DOHH2 (cell line): ENCODE measurements at regions not wholly inside any gene's neighbourhood (a gene's known extent, or its start where the extent isn't known, plus 50 kb on each side); places are given as distances from the start of the nearest gene placed in this dataset.
"Not testable (repeated sequence)": the region's sequence is repeated elsewhere in the genome, so short reads cannot be mapped to it uniquely, and the experiment has no call there.

ENCODE experiments used
- H3F3A ChIP-seq: fragments of 200-600 bp; sonication (generic), shearing (Covaris generic); 2 replicates; pipeline ENCODE4 v1.6.0; 2016; ENCODE audit warnings: antibody characterized with exemption, mild to moderate bottlenecking; ENCODE audit not compliant: control insufficient read depth, insufficient read depth
- H3K27ac ChIP-seq: fragments of 200-600 bp; sonication (generic); 2 replicates; pipeline ENCODE4 v1.5.1; 2014; ENCODE audit warnings: low read depth, mild to moderate bottlenecking, low read length, moderate library complexity
- H3K27me3 ChIP-seq: fragments of 200-600 bp; sonication (generic); 2 replicates; pipeline ENCODE4 v1.6.1; 2014; ENCODE audit warnings: mild to moderate bottlenecking, low read length, mixed read lengths; ENCODE audit not compliant: control insufficient read depth
- H3K36me3 ChIP-seq: fragments of 200-600 bp; sonication (generic); 2 replicates; pipeline ENCODE4 v1.6.1; 2014; ENCODE audit warnings: mild to moderate bottlenecking, low read length, moderate library complexity, mixed read lengths; ENCODE audit not compliant: control insufficient read depth
- H3K4me1 ChIP-seq: fragments of 200-600 bp; sonication (generic); 2 replicates; pipeline ENCODE4 v1.6.1; 2014; ENCODE audit warnings: mild to moderate bottlenecking, low read length, mixed read lengths; ENCODE audit not compliant: control insufficient read depth
- H3K4me2 ChIP-seq: fragments of 200-600 bp; sonication (generic); 2 replicates; pipeline ENCODE4 v1.6.0; 2014; ENCODE audit warnings: mild to moderate bottlenecking, low read length, moderate library complexity
- H3K4me3 ChIP-seq: fragments of 200-600 bp; sonication (generic); 2 replicates; pipeline ENCODE4 v1.5.1; 2014; ENCODE audit warnings: mild to moderate bottlenecking, low read length, mixed read lengths
- H3K79me2 ChIP-seq: fragments of 200-600 bp; sonication (generic); 2 replicates; pipeline ENCODE4 v1.6.1; 2014; ENCODE audit warnings: mild to moderate bottlenecking, low read length, mixed read lengths; ENCODE audit not compliant: control insufficient read depth
- H3K9me2 ChIP-seq: fragments of 200-600 bp; sonication (generic); replicated peaks from 2 replicates; pipeline ENCODE4 v1.6.1; 2014; ENCODE audit warnings: mild to moderate bottlenecking, low read length, mixed read lengths; ENCODE audit not compliant: control insufficient read depth
- H3K9me3 ChIP-seq: fragments of 200-600 bp; sonication (generic); 2 replicates; pipeline ENCODE4 v1.6.1; 2014; ENCODE audit warnings: antibody characterized with exemption, low read length, mixed read lengths; ENCODE audit not compliant: control insufficient read depth, insufficient read depth
- H4K20me1 ChIP-seq: fragments of 200-600 bp; sonication (generic); 2 replicates; pipeline ENCODE4 v1.6.0; 2014; ENCODE audit warnings: low read depth, mild to moderate bottlenecking, antibody characterized with exemption, low read length, moderate library complexity; ENCODE audit not compliant: control insufficient read depth, insufficient read depth
- CTCF ChIP-seq: fragments of 200-600 bp; sonication (generic); IDR thresholded peaks from one replicate; pipeline ENCODE4 v1.5.1; 2014; ENCODE audit warnings: antibody characterized with exemption, mild to moderate bottlenecking, low read depth, low read length; ENCODE audit not compliant: poor library complexity, severe bottlenecking
- EZH2phosphoT487 ChIP-seq: fragments of 200-600 bp; sonication (generic); IDR thresholded peaks from 2 replicates; pipeline ENCODE4 v1.6.1; 2017; ENCODE audit warnings: borderline replicate concordance, mild to moderate bottlenecking, antibody characterized with exemption, low read length, moderate library complexity, mixed read lengths

GRCh38 chr7:46908770-46909169 is 673.1 kb downstream of the TNS3 start:
- Histone ChIP-seq H3K36me3 (no peaks in the 10 kb centered on the region), H3K4me3 (no peak overlapping the region), H3K9me2 (no peaks in the 10 kb centered on the region), H3K27ac (no peak overlapping the region), H3K27me3 (0 out of 2 replicates have a peak, but pooled peaks cover 3% of the 10 kb centered on the region), H3K79me2 (no peaks in the 10 kb centered on the region), H3F3A (no peaks in the 10 kb centered on the region), H3K9me3 (no peaks in the 10 kb centered on the region), H3K4me2 (no peak overlapping the region), H4K20me1 (no peaks in the 10 kb centered on the region), H3K4me1 (no peaks in the 10 kb centered on the region)
- TF ChIP-seq EZH2phosphoT487 (no peak), CTCF (no peak)

GRCh38 chr7:46904523-46904922 is 677.4 kb downstream of the TNS3 start:
- H3K27ac ChIP-seq, H3K36me3 ChIP-seq, H3K27me3 ChIP-seq, H3K4me2 ChIP-seq, H3K9me3 ChIP-seq, H3F3A ChIP-seq, H3K9me2 ChIP-seq, H3K4me1 ChIP-seq, H3K4me3 ChIP-seq, H3K79me2 ChIP-seq, H4K20me1 ChIP-seq: not testable (repeated sequence)

- H3K4me1 ChIP-seq, result no peaks in the 10 kb centered on the region
- H3K9me2 ChIP-seq, result no peaks in the 10 kb centered on the region
- no peaks in the 10 kb centered on the region for H4K20me1 ChIP-seq
- no peaks in the 10 kb centered on the region for H3F3A ChIP-seq
- H3K9me3 ChIP-seq, result no peaks in the 10 kb centered on the region
- no peak overlapping the region for H3K27ac ChIP-seq
- H3K27me3 ChIP-seq, result no peaks in the 10 kb centered on the region
- H3K36me3 ChIP-seq, result no peaks in the 10 kb centered on the region
- TF ChIP-seq CTCF (no peak), EZH2phosphoT487 (no peak)
- no peaks in the 10 kb centered on the region for H3K79me2 ChIP-seq
- H3K4me2 ChIP-seq, result no peak overlapping the region
- H3K4me3 ChIP-seq, result no peak overlapping the region
Measured at GRCh38 chr7:46902463-46902862, 679.4 kb downstream of the TNS3 start.

- no peak overlapping the region for H3K4me3 ChIP-seq
- H3K4me2 ChIP-seq, result no peak overlapping the region
- TF ChIP-seq CTCF (no peak), EZH2phosphoT487 (no peak)
- no peaks in the 10 kb centered on the region for H3K9me3 ChIP-seq
- H3K27me3 ChIP-seq, result no peaks in the 10 kb centered on the region
- no peaks in the 10 kb centered on the region for H3K79me2 ChIP-seq
- no peaks in the 10 kb centered on the region for H3F3A ChIP-seq
- no peak overlapping the region for H3K27ac ChIP-seq
- H3K36me3 ChIP-seq, result no peaks in the 10 kb centered on the region
- no peaks in the 10 kb centered on the region for H4K20me1 ChIP-seq
- no peaks in the 10 kb centered on the region for H3K9me2 ChIP-seq
- no peaks in the 10 kb centered on the region for H3K4me1 ChIP-seq
Measured at GRCh38 chr7:46900312-46901263, 681.3 kb downstream of the TNS3 start.
